Fibroblast of lung (primary cell): ENCODE measurements at regions not wholly inside any gene's neighbourhood (a gene's known extent, or its start where the extent isn't known, plus 50 kb on each side); places are given as distances from the start of the nearest gene placed in this dataset.

Experiments
- EZH2 ChIP-seq: IDR thresholded peaks from 2 replicates; pipeline ENCODE4 v1.5.1; 2012; ENCODE audit warnings: low read length, control low read depth, mild to moderate bottlenecking; ENCODE audit errors: missing control alignments
- TF ChIP-seq, protein P1 (sequence below), 2 donors: IDR thresholded peaks in 1 of 2; conservative IDR thresholded peaks in 1 of 2; 1 replicate in 1 of 2; 2 replicates in 1 of 2; pipeline ENCODE4 v1.5.1; 2011 to 2012; ENCODE audit warnings: low read length in 2 of 2, control low read depth in 1 of 2, inconsistent platforms in 1 of 2, low read depth in 1 of 2, mild to moderate bottlenecking in 1 of 2

DNA sequence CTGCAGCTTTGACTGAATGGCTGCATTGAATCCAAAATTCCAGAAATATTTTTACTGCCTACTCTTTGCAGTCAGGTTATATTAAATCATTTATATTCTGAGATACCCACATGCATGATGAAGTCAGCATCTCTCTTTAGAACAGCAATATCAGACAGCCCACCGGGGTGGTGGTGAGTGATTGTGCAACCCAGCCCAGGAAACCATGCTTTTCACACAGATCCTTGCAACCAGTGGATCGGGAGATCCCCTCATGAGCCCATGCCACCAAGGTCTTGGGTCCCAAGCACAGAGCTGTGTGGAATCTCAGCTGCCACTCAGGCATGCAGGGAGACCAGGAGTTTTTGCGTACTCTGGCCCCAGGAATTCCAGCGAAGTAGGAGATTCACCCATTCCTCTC lies 226.5 kb downstream of the DTWD2 start:
- no peak for TF ChIP-seq EZH2
- TF ChIP-seq, protein P1, sequence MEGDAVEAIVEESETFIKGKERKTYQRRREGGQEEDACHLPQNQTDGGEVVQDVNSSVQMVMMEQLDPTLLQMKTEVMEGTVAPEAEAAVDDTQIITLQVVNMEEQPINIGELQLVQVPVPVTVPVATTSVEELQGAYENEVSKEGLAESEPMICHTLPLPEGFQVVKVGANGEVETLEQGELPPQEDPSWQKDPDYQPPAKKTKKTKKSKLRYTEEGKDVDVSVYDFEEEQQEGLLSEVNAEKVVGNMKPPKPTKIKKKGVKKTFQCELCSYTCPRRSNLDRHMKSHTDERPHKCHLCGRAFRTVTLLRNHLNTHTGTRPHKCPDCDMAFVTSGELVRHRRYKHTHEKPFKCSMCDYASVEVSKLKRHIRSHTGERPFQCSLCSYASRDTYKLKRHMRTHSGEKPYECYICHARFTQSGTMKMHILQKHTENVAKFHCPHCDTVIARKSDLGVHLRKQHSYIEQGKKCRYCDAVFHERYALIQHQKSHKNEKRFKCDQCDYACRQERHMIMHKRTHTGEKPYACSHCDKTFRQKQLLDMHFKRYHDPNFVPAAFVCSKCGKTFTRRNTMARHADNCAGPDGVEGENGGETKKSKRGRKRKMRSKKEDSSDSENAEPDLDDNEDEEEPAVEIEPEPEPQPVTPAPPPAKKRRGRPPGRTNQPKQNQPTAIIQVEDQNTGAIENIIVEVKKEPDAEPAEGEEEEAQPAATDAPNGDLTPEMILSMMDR (conservative IDR thresholded peaks at IDR 0.05 in 1 of 2, IDR thresholded peaks at IDR 0.05 in 1 of 2; ENCODE audit: low read depth in 1 of 2, low read length in 2 of 2): no peak
